ENCODE measurements at regions not wholly inside any gene's neighbourhood (a gene's known extent, or its start where the extent isn't known, plus 50 kb on each side); places are given as distances from the start of the nearest gene placed in this dataset.
A peak's percentile ranks its signal among the peaks of the same experiment; 100 is the strongest.

DNA sequence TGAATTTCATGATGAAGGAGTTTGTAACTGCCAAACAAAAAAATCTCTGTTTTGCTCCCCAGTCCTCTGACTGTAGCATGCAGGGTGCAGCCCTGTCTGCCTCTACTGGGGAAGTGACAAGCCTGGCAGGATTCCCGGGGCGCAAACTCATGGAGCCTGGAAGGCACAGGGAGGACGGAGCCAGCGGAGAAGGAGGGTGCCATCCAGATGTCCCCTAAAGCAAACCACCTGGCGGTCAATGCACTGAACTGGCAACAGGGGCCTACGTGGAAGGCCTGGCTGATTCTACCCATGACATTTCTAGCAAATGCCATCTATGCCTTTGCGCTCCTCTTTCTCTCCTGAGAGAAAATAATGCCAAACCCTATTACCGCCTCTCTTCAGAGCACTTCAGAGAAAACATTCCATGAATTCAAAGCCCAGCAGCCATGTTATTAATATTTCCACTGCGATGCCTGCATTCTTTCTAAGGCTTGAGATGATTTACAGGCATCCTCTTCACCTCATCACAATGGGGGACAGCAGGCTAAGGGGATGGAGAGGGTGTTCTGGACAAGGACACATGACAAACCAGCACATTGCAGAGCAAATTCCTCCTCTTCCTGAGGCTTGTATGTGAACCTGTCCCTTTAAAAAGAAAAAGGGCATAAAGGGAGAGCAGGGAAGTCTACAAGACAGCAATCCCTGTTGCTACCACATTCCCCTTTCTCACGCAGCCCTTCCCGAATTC lies 329.3 kb upstream of the NOCT start:
- peak; percentile 41 for DNase-seq

DNA sequence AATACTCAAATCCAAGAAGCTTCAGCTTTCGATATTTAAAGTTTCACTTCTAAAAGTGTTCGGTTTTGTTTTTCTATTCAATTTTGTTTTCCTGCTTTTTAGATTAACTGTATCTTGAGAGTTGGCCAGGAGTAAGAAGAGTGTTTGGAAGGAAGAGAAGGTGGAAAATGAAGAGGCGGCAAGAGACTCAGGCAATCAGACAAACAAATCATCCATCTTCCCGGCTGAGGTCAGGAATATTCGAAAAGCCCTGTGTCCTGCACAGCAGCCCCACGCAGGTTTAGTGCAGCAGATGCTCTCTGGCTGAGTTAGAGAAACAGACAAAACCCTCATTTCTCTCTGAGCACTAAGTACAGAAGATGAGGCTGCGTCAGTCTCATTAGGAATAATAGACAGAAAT lies 330.3 kb upstream of the NOCT start:
- DNase-seq, result no peak

DNA sequence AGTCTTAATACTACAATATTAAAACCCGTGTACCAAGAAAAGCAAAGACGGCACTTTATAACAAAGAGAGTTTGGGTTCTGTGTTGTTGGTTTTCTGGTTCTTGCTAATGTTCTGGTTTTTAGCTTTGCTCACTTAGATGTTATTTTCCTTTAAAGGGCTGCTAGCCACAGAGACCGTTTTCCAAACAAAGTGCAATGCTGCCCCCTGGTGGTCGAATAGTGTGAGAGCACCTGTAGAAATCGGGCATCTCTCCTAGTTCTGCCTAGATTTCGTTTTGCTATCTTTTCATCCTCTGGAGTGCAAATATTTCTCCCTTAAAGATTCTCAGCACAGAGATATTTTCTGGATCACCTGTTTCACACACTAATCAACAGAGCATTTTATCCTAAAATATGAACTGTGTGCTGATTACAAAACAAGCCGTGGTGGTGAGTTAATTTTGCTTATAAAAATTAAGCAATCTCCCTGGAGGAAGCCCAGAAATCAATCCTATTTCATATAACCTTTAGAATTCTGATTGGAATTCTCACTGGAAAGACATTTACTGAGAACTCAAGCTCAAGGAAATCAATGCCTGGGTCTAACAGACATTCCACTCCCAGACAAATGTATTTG lies 334.5 kb upstream of the NOCT start:
- peak; percentile 76 for DNase-seq

DNA sequence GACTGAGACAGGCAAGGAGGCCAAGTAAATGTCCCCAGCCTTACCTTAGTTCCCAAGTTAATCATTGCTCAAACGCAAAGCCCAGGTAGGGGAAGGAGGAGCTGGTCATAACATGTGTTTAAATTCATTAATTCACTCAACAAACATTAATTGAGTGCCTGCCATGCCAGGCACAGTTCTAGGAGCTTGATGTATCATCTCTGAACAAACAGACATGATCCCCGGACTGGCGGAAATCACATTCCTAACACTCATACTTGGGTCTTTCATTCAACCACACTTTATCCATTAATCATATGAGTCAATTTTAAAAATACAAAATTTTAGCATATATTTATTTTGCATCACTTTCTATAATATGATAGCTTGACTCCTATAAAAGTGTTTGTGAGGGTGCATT lies 335.3 kb upstream of the NOCT start:
- peak; percentile 85 for DNase-seq

DNA sequence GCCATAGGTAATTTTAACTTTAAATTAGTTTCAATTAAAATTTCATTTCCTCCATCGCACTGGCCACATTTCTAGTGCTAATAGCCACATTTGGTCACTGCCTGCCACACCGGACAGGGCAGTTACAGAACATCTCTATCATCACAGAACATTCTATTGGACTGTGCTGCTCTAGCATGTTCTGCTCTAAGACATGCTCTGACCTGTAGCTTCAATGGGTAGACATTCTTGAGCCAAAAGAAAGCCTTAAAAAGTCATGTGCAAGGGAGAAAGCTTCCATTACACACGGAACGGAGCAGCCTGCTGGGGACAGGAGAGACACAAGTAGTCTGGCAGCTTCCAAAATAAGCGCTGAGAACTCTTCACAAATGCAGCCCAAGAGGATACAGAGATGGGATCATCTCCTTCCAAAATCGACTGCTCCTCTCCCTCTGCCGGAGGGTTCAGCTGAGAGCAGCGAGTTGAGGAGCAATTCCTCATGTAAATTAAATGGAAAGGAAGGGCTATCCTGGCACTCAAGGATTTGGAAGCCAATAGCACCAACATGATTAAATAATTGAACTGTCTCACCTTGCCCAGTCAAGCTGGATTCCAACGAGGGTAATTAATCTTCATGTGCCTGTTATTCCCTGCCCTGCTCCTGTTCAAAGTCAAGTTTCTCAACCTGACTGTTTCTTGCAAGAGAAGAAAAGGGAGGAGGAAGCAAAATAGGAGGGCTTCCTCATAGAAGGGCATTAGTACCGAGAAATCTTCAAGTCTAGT lies 336.4 kb upstream of the NOCT start:
- no peak for DNase-seq

DNA sequence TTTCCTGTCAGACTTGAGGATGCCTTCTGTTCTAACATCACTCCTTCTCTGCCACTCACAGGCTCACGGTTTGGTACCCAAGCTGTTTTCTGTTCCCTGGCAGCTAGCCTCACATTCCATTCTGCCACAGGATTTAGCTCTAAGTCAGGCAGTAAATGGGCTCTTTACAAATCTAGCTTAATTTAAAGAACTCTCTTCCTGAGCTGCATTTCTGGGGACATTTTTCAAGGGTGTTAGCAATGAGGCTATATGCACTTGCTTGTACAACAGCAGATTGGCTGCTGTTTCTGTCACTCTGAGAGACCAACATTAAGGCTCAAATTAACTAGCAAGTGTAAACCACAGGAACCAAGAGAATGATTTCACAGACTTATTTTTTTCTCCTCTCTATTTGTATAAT lies 337.8 kb upstream of the NOCT start:
- DNase-seq, result peak; percentile 51

- DNase-seq, result no peak
These were observed 338.4 kb upstream of the NOCT start for GRCh38 chr4:138677212-138677611.

- no peak for DNase-seq
These were observed 339.9 kb upstream of the NOCT start for GRCh38 chr4:138675685-138676084.

- peak; percentile 17 for DNase-seq
These were observed 341.4 kb upstream of the NOCT start for GRCh38 chr4:138674209-138674608.

GRCh38 chr4:138673053-138673452 lies 342.5 kb upstream of the NOCT start:
- no peak for DNase-seq

GRCh38 chr4:138672393-138672976 lies 343.1 kb upstream of the NOCT start:
- no peak for DNase-seq

- no peak for DNase-seq
These were observed 343.9 kb upstream of the NOCT start for GRCh38 chr4:138671606-138672084.

DNA sequence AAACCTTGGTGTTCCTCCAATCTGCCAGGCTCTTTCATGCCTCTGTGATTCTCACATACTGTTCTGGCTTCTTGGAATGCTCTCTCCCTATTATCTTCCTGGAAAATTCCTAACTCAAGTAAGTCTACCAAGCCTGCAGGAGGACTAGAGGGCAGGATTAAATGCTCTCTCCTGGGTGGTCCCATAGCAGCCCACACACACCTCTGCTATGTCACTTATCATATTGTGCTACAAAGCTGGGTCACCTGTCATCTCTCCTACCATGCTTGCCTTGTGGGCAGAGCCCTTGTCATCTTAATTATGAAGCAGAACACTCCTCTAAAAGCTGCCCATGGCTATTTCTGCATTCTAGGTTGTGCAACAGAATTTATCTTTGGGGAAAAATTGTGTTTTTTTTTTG lies 344.5 kb upstream of the NOCT start:
- DNase-seq, result no peak

GRCh38 chr4:138670681-138671080 lies 344.9 kb upstream of the NOCT start:
- DNase-seq, result no peak

DNA sequence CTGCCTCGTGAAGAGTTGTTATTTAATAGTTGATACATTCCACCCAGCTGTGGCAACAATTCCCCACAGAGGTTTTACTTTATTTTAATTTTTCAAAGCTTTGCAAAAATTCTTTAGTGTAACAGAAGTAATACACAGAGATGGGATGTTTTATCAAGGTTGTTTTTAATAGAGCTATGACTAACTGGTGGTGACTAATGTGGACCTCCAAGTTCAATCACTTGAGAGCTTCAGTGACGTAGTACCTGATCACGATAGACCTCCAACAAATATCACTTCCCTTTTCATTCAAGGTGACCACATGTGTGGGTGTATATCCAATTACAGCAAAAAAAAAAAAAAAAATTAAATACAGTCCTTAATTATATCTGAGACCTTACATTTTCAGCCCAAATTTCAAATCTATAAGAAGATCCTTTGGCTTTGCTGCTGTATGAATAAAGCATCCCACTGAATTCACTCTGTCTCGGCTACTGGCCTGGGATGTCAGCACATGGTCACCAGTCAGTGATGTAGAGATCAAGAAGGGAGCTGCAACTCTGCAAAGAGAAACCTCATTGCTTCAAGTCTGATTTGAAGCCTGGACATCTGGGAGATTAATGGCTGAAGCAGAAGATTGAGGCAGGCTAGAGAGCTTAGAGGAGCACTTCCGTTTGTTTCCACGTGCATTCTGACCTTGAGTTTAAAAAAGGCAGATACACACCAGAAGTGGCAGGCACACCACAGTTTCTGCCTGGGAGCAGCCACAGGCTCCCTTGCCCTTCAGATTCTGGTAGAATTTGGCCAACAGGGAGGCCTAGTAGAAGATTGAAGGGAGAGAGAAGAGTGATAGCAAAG lies 345.9 kb upstream of the NOCT start:
- peak; percentile 75 for DNase-seq

GRCh38 chr4:138668309-138668708 lies 347.3 kb upstream of the NOCT start:
- no peak for DNase-seq

DNA sequence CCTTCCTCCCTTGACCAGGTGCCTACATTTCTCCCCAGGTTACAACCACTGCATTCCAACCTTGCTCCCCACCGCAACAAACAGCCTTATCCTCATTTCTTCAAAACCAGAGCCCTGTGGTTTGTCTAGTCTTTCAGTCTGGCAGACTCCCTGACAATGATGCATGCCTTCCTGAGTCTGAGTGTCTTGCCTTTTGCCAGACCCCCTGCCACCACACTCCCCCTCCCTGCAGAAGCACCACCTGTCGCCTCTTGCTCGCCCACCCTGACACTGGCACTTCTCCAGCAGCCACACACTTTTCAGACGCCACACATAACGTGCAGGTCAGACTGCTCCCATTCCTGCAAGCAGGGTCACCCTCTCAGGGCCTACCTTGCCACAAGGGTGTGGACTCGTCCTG lies 349.2 kb upstream of the NOCT start:
- DNase-seq, result no peak

GRCh38 chr4:138665851-138666250 lies 349.7 kb upstream of the NOCT start:
- no peak for DNase-seq

DNA sequence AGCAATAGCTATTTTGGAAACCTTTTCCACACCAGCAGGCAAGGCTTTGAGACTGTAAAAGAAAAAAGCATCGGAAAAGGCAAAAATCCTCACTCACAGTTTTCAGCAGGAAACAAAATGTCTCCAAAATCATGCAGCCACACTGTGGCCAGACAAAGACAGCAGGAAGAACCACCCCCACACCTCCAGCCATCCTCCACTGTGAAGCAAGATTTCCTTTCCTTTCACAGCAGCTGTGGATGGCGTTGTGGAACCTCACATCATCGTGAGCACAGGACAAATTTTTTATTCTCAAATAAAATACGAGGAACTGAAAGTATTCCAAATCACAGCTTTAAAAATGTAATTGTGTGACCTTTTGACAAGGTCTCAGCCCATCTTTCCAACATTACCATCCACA lies 351.7 kb upstream of the NOCT start:
- DNase-seq, result no peak

DNA sequence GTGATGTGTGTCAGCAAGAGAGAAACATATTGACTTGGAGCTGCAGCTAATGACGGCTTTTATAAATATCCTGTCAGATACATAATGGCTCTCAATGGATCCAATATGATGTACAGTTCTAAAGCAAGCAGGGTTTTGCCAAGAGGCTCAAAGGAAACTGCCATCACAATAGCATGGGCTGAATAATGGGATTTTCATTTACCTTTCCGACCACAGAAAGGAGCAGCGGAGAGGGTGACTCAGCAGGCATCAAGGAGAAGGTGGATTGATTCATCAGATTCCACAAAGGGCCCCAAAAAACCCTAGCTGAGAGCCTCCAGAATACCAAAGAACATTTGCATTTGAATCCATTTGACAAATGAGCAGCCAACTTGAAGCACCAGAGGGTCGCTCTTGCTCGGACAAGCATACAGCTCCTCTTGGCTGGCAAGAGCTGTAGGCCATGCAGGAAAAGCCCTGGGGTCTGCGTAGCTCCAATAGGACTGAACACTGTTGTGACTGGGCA lies 355.7 kb upstream of the NOCT start:
- no peak for DNase-seq

DNA sequence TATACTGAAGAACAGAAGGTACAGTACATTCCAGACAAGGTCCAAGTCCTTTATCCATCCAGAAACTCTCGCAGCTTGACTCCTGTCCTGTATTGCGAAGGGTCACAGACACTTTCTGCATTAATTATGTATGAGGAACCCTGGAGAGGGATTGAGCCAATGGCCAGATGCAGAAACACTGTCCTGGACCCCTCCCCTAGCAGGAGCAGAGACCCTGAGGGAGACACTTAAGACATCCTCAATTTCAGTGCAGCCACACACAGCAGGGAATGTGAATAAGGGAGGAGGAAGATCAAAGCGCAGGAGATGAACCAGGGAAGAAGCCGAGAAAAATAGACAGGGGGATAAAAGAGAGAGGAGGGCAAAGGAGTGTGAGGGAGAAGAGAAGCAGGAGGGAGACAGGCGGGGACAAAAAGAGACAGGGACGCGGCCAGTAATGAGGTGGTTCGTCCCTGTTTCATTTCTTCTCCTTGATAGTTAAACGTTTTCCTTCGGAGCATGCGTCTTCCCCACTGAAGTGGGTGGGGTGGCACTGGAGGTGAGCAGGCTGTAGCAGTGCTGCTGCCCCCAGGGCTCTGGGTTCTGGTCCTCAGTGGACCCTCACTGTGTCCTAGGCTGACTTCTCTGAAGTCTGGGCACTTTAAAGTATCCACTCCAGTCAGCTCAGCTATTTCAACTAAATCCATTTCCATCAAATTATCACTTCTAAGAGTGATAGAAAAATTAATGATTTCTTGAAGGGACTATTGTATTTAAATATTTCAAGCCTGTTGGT lies 356.4 kb upstream of the NOCT start:
- DNase-seq, result no peak
